ENCODE measurements at regions not wholly inside any gene's neighbourhood (a gene's known extent, or its start where the extent isn't known, plus 50 kb on each side); places are given as distances from the start of the nearest gene placed in this dataset.

- Histone ChIP-seq H3K4me1 (ENCODE audit: control insufficient read depth in 1 of 2, insufficient read depth in 2 of 2, low read length in 2 of 2) (peaks cover 0 to 8% of the 10 kb centered on the region in 2 experiments; a peak in 3 of 4 replicates), H3K27me3 (ENCODE audit: insufficient read depth, low read length) (no peaks in the 10 kb centered on the region), H3K79me2 (ENCODE audit: insufficient read depth, low read length) (peaks cover 37% of the 10 kb centered on the region), H3K4me3 (replicated peaks in 1 of 2; ENCODE audit: low read depth in 1 of 2, low read length in 2 of 2) (no peak overlapping the region), H3K9me3 (ENCODE audit: control insufficient read depth in 1 of 2, insufficient read depth in 1 of 2, low read depth in 1 of 2, low read length in 2 of 2) (no peaks in the 10 kb centered on the region), H3K36me3 (ENCODE audit: control insufficient read depth in 1 of 2, insufficient read depth in 2 of 2, low read length in 2 of 2) (no peaks in the 10 kb centered on the region; a peak in 1 of 4 replicates), H4K20me1 (ENCODE audit: insufficient read depth) (no peaks in the 10 kb centered on the region), H3K9ac (ENCODE audit: low read length) (no peak overlapping the region), H3K27ac (ENCODE audit: low read depth, low read length) (no peak overlapping the region), H2AFZ (ENCODE audit: low read depth, low read length, poor library complexity, severe bottlenecking) (no peak overlapping the region), H3K9me2 (ENCODE audit: insufficient read depth) (no peaks in the 10 kb centered on the region), H3K4me2 (ENCODE audit: low read length) (no peak overlapping the region)
- intact Hi-C loops (cut with micrococcal nuclease): no loop called here
- no peak for TF ChIP-seq CEBPB (IDR thresholded peaks at IDR 0.05; ENCODE audit: low read depth)
- TF ChIP-seq FOSL1 (IDR thresholded peaks at IDR 0.05; ENCODE audit: low read depth): no peak
- TF ChIP-seq, protein P1, sequence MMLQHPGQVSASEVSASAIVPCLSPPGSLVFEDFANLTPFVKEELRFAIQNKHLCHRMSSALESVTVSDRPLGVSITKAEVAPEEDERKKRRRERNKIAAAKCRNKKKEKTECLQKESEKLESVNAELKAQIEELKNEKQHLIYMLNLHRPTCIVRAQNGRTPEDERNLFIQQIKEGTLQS (IDR thresholded peaks at IDR 0.05): no peak
- no peak for TF ChIP-seq CBX3 (IDR thresholded peaks at IDR 0.05; ENCODE audit: low read depth)
- TF ChIP-seq ZFX (IDR thresholded peaks at IDR 0.05): no peak
- TF ChIP-seq RAD21 (IDR thresholded peaks at IDR 0.05; ENCODE audit: low read depth): no peak
- TF ChIP-seq JUND (IDR thresholded peaks at IDR 0.05): no peak
- no peak for TF ChIP-seq POLR2A (IDR thresholded peaks at IDR 0.05; ENCODE audit: borderline replicate concordance, extremely low read depth, insufficient read depth, insufficient read length)
- TF ChIP-seq EGR1 (IDR thresholded peaks at IDR 0.05; ENCODE audit: low read depth): no peak
- no peak for TF ChIP-seq ELF1 (IDR thresholded peaks at IDR 0.05; ENCODE audit: borderline replicate concordance, low read depth)
- no peak for TF ChIP-seq YY1 (IDR thresholded peaks at IDR 0.05; ENCODE audit: extremely low read depth, insufficient replicate concordance, low read depth, low read length)
- TF ChIP-seq, protein P2, sequence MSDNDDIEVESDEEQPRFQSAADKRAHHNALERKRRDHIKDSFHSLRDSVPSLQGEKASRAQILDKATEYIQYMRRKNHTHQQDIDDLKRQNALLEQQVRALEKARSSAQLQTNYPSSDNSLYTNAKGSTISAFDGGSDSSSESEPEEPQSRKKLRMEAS (IDR thresholded peaks at IDR 0.05): no peak
- no peak for TF ChIP-seq POLR2AphosphoS5 (IDR thresholded peaks at IDR 0.05; ENCODE audit: low read depth, low read length)
- TF ChIP-seq, protein P3, sequence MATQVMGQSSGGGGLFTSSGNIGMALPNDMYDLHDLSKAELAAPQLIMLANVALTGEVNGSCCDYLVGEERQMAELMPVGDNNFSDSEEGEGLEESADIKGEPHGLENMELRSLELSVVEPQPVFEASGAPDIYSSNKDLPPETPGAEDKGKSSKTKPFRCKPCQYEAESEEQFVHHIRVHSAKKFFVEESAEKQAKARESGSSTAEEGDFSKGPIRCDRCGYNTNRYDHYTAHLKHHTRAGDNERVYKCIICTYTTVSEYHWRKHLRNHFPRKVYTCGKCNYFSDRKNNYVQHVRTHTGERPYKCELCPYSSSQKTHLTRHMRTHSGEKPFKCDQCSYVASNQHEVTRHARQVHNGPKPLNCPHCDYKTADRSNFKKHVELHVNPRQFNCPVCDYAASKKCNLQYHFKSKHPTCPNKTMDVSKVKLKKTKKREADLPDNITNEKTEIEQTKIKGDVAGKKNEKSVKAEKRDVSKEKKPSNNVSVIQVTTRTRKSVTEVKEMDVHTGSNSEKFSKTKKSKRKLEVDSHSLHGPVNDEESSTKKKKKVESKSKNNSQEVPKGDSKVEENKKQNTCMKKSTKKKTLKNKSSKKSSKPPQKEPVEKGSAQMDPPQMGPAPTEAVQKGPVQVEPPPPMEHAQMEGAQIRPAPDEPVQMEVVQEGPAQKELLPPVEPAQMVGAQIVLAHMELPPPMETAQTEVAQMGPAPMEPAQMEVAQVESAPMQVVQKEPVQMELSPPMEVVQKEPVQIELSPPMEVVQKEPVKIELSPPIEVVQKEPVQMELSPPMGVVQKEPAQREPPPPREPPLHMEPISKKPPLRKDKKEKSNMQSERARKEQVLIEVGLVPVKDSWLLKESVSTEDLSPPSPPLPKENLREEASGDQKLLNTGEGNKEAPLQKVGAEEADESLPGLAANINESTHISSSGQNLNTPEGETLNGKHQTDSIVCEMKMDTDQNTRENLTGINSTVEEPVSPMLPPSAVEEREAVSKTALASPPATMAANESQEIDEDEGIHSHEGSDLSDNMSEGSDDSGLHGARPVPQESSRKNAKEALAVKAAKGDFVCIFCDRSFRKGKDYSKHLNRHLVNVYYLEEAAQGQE (IDR thresholded peaks at IDR 0.05; ENCODE audit: low read depth): no peak
- no peak for TF ChIP-seq EZH2phosphoT487 (IDR thresholded peaks at IDR 0.05; ENCODE audit: borderline replicate concordance)
- ChIA-PET CTCF (no interaction called here), POLR2A (no interaction called here), RAD21 (ENCODE audit: low non-redundant PET in 1 of 2, low total read pairs in 2 of 2, uncharacterized antibody in 2 of 2, unreplicated experiment in 2 of 2) (interaction anchor here in 1 of 2 experiments (0.6 kb wide), 1 partner anchor 19 kb away, joined by 3 read pairs; no protein-coding TSS in a partner anchor)
- no peak for ATAC-seq
- TSS peak; percentile 23 for BruUV-seq (replicated peaks)
- DNase-seq (ENCODE audit: low read depth, low spot score): no peak
These were observed 73.3 kb downstream of the NCOR2 start for GRCh38 chr12:124493809-124494750.
